ENCODE measurements at regions not wholly inside any gene's neighbourhood (a gene's known extent, or its start where the extent isn't known, plus 50 kb on each side); places are given as distances from the start of the nearest gene placed in this dataset.

GRCh38 chr17:13420878-13421277 is 180.9 kb downstream of the HS3ST3A1 start:
- TF ChIP-seq CTCF (IDR thresholded peaks at IDR 0.05) (no peak), POLR2A (IDR thresholded peaks at IDR 0.05) (no peak)

Data from heart left ventricle (tissue), 13 donors.